ENCODE measurements at regions not wholly inside any gene's neighbourhood (a gene's known extent, or its start where the extent isn't known, plus 50 kb on each side); places are given as distances from the start of the nearest gene placed in this dataset.

DNA sequence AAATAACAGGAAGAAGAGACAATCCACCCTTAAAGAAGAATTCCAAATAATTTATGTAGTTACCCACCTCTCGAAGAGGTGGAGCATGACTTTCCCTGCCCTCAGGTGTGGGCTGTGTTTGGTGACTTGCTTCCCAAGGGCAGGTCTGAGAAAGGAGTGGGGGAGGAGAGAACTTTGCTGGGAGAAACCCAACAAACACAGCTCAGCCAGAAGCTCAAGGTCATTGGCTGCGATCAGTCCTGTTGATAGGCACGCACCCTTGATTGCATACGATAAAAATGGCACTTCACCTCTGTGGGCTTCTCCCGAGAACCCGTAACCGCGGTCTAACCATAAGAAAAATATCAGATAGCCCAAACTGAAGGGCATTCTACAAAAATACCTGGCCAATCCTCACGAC, 157.5 kb upstream of the ID2 start:
- H3K9ac ChIP-seq (ENCODE audit: low read depth, low read length) = no peak overlapping the region
- H3K4me3 ChIP-seq (ENCODE audit: low read length) = no peak overlapping the region
- no peaks in the 10 kb centered on the region for H3K27me3 ChIP-seq (ENCODE audit: insufficient read depth, low read length)
- no peak overlapping the region for H3K27ac ChIP-seq (ENCODE audit: low read length)
- H3K36me3 ChIP-seq (ENCODE audit: insufficient read depth, low read depth, low read length) = no peaks in the 10 kb centered on the region
- no peaks in the 10 kb centered on the region for H3K9me3 ChIP-seq (ENCODE audit: insufficient read depth, low read depth, low read length)
- H3K4me1 ChIP-seq (ENCODE audit: insufficient read depth, low read length) = peaks cover 9% of the 10 kb centered on the region

DNA sequence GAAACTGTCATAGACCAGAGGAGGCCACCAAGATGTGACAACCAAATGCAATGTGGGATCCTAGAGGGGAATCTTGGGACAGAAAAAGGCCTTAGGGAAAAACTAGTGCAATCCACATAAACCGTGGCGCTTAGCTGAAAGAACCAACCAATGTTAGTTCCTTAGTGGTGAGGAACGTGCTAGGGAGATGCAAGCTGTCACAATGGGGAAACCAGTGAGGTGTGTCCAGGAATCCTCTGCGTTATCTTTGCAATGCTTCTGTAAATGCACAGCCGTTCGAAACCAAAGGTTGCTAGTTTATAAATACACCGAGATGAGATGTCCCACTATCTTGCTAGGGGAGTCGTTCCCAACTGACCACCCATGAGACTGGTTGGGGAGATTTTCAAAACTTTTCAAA, 157.0 kb upstream of the ID2 start:
- Histone ChIP-seq H3K4me3 (ENCODE audit: low read length) (no peak overlapping the region), H3K36me3 (ENCODE audit: insufficient read depth, low read depth, low read length) (no peaks in the 10 kb centered on the region), H3K27ac (ENCODE audit: low read length) (no peak overlapping the region), H3K4me1 (ENCODE audit: insufficient read depth, low read length) (peaks cover 9% of the 10 kb centered on the region), H3K9ac (ENCODE audit: low read depth, low read length) (no peak overlapping the region), H3K9me3 (ENCODE audit: insufficient read depth, low read depth, low read length) (no peaks in the 10 kb centered on the region), H3K27me3 (ENCODE audit: insufficient read depth, low read length) (no peaks in the 10 kb centered on the region)

DNA sequence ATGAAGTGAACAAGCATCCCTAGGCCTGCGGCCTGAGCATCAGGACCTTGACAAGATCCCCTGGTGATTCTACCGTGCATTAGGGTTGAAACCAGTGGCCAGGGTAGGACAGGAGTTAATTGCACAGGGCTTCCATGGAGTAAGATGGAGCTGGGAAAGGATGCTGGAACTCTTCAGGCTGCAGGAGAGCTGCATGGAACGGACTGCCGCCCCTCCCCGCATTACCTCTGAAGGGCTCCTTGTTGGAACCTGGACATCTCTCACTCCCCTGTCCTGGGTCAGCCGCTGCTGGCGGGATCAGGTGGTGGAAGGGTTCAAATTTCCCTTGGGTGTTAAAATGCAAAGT, 156.6 kb upstream of the ID2 start:
- Histone ChIP-seq H3K4me1 (ENCODE audit: insufficient read depth, low read length) (peaks cover 9% of the 10 kb centered on the region), H3K9me3 (ENCODE audit: insufficient read depth, low read depth, low read length) (no peaks in the 10 kb centered on the region), H3K9ac (ENCODE audit: low read depth, low read length) (no peak overlapping the region), H3K4me3 (ENCODE audit: low read length) (no peak overlapping the region), H3K36me3 (ENCODE audit: insufficient read depth, low read depth, low read length) (no peaks in the 10 kb centered on the region), H3K27ac (ENCODE audit: low read length) (no peak overlapping the region), H3K27me3 (ENCODE audit: insufficient read depth, low read length) (no peaks in the 10 kb centered on the region)

DNA sequence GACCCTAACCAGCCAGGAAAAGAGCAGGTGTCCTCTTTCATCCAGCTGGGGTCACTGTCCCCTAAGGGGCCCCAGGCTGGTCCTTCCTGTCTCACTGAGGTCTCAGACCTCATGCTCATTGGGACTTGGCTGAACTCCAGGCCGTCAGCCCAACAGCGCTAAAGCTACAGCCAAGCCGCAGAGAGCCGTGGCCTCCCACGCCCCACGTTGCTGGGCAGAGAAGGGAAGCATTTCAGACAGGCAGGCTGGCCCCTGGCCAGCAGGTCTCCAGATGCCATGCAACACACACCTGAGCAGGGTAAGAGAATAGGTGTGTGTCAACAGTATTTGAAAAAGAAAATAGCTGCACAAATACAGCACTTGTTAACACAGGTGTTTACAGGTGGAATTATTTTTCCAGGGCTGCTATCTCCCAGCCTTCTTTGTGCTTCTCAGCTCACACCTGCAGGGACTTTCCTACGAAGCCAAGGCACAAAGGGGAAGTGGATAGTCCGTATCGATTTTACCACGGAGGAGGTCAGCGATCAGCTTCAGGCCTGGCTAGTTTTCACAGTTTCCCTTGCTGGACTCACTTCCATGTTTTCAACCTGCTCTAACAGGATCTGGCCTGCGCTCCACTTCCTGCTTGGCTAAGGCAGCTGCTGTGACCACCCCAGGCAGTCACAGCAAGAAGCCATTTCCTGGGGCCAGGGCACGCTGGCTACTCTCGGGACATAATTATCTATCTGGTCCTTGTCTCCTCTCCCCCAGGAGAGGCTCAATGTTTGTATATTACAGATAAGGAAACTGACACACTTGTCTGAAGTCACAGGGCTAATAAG, 156.1 kb upstream of the ID2 start:
- no peaks in the 10 kb centered on the region for H3K9me3 ChIP-seq (ENCODE audit: insufficient read depth, low read depth, low read length)
- no peak overlapping the region; the same call in 1 of the 2 replicates for H3K9ac ChIP-seq (ENCODE audit: low read depth, low read length)
- H3K36me3 ChIP-seq (ENCODE audit: insufficient read depth, low read depth, low read length) = no peaks in the 10 kb centered on the region
- H3K4me3 ChIP-seq (ENCODE audit: low read length) = no peak overlapping the region
- H3K4me1 ChIP-seq (ENCODE audit: insufficient read depth, low read length) = peaks cover 9% of the 10 kb centered on the region
- no peaks in the 10 kb centered on the region for H3K27me3 ChIP-seq (ENCODE audit: insufficient read depth, low read length)
- H3K27ac ChIP-seq (ENCODE audit: low read length) = no peak overlapping the region

DNA sequence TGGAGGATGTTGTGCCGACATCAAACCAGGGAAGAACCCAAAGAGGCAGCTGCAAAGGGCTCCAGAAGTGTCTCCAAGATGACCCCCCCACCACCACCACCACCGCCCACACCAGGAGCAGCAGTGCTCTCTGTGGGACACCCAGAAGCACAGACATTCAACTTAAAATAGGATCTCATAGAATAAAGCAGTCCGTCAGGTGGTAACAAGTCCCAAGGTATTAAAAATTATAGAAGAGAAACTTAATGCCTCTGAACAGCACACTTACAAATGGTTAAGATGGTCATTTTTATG, 155.5 kb upstream of the ID2 start:
- no peak overlapping the region; the same call in 1 of the 2 replicates for H3K9ac ChIP-seq (ENCODE audit: low read depth, low read length)
- H3K9me3 ChIP-seq (ENCODE audit: insufficient read depth, low read depth, low read length) = peaks cover 3% of the 10 kb centered on the region
- no peaks in the 10 kb centered on the region for H3K36me3 ChIP-seq (ENCODE audit: insufficient read depth, low read depth, low read length)
- no peak overlapping the region for H3K4me3 ChIP-seq (ENCODE audit: low read length)
- no peaks in the 10 kb centered on the region for H3K27me3 ChIP-seq (ENCODE audit: insufficient read depth, low read length)
- peaks cover 9% of the 10 kb centered on the region for H3K4me1 ChIP-seq (ENCODE audit: insufficient read depth, low read length)
- H3K27ac ChIP-seq (ENCODE audit: low read length) = no peak overlapping the region

DNA sequence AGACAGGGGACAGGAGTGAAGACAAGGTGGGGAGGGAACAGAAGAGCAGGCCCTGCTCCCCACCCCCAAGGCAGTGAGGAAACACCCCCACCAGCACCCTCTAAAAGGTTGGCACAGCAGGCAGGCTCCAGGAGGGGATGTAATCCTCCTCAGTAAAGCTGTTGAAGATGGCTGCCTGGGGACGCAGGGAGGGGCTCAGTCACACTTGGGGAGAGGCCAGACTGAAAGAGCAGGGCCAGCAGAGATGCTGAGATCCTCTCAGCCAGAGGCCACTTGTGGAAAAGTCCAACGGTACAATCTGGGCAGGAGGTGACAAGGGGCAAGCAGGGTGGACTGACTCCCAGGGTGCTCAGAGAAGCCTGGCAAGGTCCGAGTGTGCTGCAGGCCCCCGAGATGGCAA, 154.8 kb upstream of the ID2 start:
- Histone ChIP-seq H3K27ac (ENCODE audit: low read length) (no peak overlapping the region), H3K4me1 (ENCODE audit: insufficient read depth, low read length) (peaks cover 9% of the 10 kb centered on the region), H3K36me3 (ENCODE audit: insufficient read depth, low read depth, low read length) (no peaks in the 10 kb centered on the region), H3K27me3 (ENCODE audit: insufficient read depth, low read length) (no peaks in the 10 kb centered on the region), H3K9ac (ENCODE audit: low read depth, low read length) (no peak overlapping the region), H3K9me3 (ENCODE audit: insufficient read depth, low read depth, low read length) (peaks cover 8% of the 10 kb centered on the region), H3K4me3 (ENCODE audit: low read length) (no peak overlapping the region)

DNA sequence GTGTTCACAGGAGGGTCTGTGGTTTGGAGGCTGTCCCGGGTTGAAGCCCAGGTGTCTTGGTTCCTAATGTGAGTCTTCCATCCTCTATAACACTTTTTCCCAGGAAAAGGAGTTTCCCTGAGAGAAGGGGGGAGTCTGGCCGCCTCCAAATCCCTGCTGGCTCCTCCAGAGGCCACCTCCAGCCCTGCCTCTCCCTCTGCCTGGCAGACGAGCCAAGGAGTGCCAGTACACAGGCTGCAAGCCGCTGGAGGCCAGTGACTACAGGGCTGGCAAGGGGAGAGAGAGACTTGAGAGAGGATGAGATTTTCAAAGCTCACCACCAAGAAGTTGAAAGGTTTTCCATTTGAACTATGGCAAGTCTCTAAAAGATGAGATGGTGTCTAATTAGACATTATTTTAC, 154.2 kb upstream of the ID2 start:
- Histone ChIP-seq H3K27me3 (ENCODE audit: insufficient read depth, low read length) (no peaks in the 10 kb centered on the region), H3K4me1 (ENCODE audit: insufficient read depth, low read length) (peaks cover 9% of the 10 kb centered on the region), H3K27ac (ENCODE audit: low read length) (no peak overlapping the region), H3K4me3 (ENCODE audit: low read length) (no peak overlapping the region), H3K36me3 (ENCODE audit: insufficient read depth, low read depth, low read length) (no peaks in the 10 kb centered on the region), H3K9ac (ENCODE audit: low read depth, low read length) (no peak overlapping the region), H3K9me3 (ENCODE audit: insufficient read depth, low read depth, low read length) (peaks cover 8% of the 10 kb centered on the region)

DNA sequence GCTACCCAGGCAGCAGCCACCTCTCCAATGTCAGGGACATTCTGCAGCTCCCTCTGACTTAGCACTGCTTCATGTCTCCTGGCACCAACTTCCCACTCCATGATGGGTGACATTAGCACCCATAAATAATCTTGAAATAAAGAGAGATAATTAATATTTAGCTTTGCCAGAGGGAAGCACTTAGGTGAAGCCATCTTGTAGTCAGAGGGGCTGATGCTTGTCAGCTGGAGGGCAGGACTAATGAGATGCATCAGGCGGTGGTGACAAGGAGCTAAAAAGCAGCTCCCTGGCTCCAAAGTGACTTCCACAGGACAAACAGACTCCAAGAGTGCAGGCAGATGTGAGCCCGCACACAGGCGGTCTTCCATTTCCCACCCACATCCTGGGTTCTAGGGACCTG, 153.0 kb upstream of the ID2 start:
- Histone ChIP-seq H3K9ac (ENCODE audit: low read depth, low read length) (no peak overlapping the region), H3K27ac (ENCODE audit: low read length) (no peak overlapping the region), H3K4me1 (ENCODE audit: insufficient read depth, low read length) (peaks cover 9% of the 10 kb centered on the region), H3K36me3 (ENCODE audit: insufficient read depth, low read depth, low read length) (no peaks in the 10 kb centered on the region), H3K27me3 (ENCODE audit: insufficient read depth, low read length) (no peaks in the 10 kb centered on the region), H3K9me3 (ENCODE audit: insufficient read depth, low read depth, low read length) (peaks cover 8% of the 10 kb centered on the region), H3K4me3 (ENCODE audit: low read length) (no peak overlapping the region)

DNA sequence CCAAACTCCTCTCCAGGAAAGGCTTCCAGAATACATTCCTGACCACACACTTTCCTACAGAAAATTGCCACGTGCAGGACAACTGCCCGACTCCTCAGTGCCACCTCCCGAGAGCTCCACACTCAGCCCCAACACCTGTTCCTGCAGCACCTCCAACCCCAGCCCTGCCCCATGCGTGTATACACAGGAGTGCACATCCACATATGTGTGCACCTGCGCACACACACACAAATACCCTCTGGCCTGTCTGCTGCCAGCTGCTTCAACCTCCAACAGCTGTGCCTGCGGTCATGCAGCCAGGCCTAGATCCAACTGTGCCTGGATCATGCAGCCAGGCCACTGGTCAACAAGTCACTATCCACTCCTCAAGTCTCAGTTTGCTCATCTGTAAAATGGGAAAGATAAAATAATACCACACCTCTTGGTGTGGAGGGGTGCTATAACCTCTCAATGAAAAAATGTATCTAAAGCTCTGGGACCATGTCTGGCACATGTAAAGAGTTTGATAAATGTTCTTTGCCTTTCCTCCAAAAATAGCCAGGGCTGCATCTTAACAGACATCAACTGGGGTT, 152.1 kb upstream of the ID2 start:
- Histone ChIP-seq H3K9ac (ENCODE audit: low read depth, low read length) (no peak overlapping the region), H3K4me1 (ENCODE audit: insufficient read depth, low read length) (peaks cover 9% of the 10 kb centered on the region), H3K27me3 (ENCODE audit: insufficient read depth, low read length) (no peaks in the 10 kb centered on the region), H3K27ac (ENCODE audit: low read length) (no peak overlapping the region), H3K36me3 (ENCODE audit: insufficient read depth, low read depth, low read length) (no peaks in the 10 kb centered on the region), H3K4me3 (ENCODE audit: low read length) (no peak overlapping the region), H3K9me3 (ENCODE audit: insufficient read depth, low read depth, low read length) (peaks cover 8% of the 10 kb centered on the region)

DNA sequence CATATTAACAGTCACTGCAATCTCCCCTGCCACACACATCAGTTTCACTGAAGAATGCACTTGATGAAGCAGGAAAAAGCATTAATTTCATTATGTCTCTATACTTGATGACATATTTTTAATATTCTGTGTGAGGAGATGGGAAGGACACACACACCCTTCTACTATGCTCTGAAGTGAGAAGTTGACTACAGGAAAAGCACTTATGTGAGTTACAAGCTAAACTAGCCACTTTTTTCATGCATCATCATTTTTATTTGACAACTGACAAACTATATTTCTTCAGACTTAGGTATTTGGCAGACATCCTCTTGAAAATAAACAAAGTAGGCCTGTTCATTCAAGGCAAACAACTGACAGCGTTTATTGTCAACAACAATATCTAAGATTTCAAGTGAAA, 150.4 kb upstream of the ID2 start:
- H3K27me3 ChIP-seq (ENCODE audit: insufficient read depth, low read length) = no peaks in the 10 kb centered on the region
- no peaks in the 10 kb centered on the region; the same call in 1 of the 2 replicates for H3K4me1 ChIP-seq (ENCODE audit: insufficient read depth, low read length)
- H3K27ac ChIP-seq (ENCODE audit: low read length) = no peak overlapping the region
- H3K9ac ChIP-seq (ENCODE audit: low read depth, low read length) = no peak overlapping the region
- no peaks in the 10 kb centered on the region for H3K36me3 ChIP-seq (ENCODE audit: insufficient read depth, low read depth, low read length)
- no peak overlapping the region for H3K4me3 ChIP-seq (ENCODE audit: low read length)
- H3K9me3 ChIP-seq (ENCODE audit: insufficient read depth, low read depth, low read length) = peaks cover 8% of the 10 kb centered on the region

DNA sequence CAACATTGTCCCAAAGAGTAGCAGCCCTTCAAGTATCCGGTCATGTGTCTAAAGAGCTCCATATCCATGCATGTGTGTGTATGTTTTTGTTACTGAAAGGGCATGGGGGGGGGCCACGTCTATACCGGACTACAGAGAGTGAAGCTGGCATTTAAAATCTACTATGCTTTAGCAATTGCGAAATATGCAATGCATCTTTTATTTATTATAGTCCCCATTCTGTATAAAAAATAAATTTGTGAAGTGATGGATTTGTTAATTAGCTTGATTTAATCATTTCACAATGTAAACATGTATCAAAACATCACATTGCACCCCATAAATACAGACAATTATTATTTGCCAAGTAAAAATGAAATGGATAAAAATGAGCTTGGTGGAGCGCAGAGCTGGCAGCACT, 149.4 kb upstream of the ID2 start:
- H3K4me1 ChIP-seq (ENCODE audit: insufficient read depth, low read length) = no peaks in the 10 kb centered on the region
- no peaks in the 10 kb centered on the region for H3K36me3 ChIP-seq (ENCODE audit: insufficient read depth, low read depth, low read length)
- no peaks in the 10 kb centered on the region for H3K27me3 ChIP-seq (ENCODE audit: insufficient read depth, low read length)
- no peak overlapping the region for H3K9ac ChIP-seq (ENCODE audit: low read depth, low read length)
- no peak overlapping the region for H3K4me3 ChIP-seq (ENCODE audit: low read length)
- peaks cover 8% of the 10 kb centered on the region for H3K9me3 ChIP-seq (ENCODE audit: insufficient read depth, low read depth, low read length)
- H3K27ac ChIP-seq (ENCODE audit: low read length) = no peak overlapping the region

DNA sequence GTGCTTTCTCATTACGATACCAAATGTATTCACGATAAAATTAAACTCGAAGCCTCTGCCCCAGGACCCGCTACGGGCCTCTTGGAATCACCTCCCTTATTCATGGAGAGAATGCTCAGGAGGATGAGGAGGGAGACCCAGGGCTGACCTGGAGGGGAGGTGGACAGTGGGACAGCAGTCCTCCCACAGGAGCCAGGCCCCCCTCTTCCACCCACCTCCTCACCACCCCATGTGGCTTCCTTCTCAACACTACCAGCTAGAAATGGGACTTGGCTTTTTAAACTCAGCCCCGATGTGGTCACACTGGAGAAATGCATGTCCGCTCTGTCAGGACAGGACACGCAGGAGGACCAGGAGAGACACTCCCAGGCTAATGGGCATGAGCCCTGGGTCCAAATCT, 147.9 kb upstream of the ID2 start:
- H3K36me3 ChIP-seq (ENCODE audit: insufficient read depth, low read depth, low read length) = no peaks in the 10 kb centered on the region
- no peaks in the 10 kb centered on the region for H3K4me1 ChIP-seq (ENCODE audit: insufficient read depth, low read length)
- H3K27me3 ChIP-seq (ENCODE audit: insufficient read depth, low read length) = no peaks in the 10 kb centered on the region
- no peak overlapping the region for H3K9ac ChIP-seq (ENCODE audit: low read depth, low read length)
- H3K4me3 ChIP-seq (ENCODE audit: low read length) = no peak overlapping the region
- H3K27ac ChIP-seq (ENCODE audit: low read length) = no peak overlapping the region
- peaks cover 8% of the 10 kb centered on the region for H3K9me3 ChIP-seq (ENCODE audit: insufficient read depth, low read depth, low read length)
